Suprapubic skin (tissue), 4 donors: ENCODE measurements at regions not wholly inside any gene's neighbourhood (a gene's known extent, or its start where the extent isn't known, plus 50 kb on each side); places are given as distances from the start of the nearest gene placed in this dataset.

ENCODE experiments used
- CTCF ChIP-seq, 2 donors: fragments of 200-600 bp in 1 of 2; fragments of 450-650 bp in 1 of 2; sonication (generic) in 1 of 2; IDR thresholded peaks; one replicate each; pipeline ENCODE4 v1.5.1; 2016 to 2019; ENCODE audit warnings: antibody characterized with exemption in 2 of 2, mild to moderate bottlenecking in 1 of 2, moderate library complexity in 1 of 2
- EP300 ChIP-seq: sonication (generic); formaldehyde crosslinking; IDR thresholded peaks from one replicate; pipeline ENCODE4 v1.6.1; 2017; ENCODE audit warnings: antibody characterized with exemption
- POLR2A ChIP-seq, 2 donors: fragments of 450-650 bp; IDR thresholded peaks; one replicate each; pipeline ENCODE4 v1.6.1; 2017; ENCODE audit warnings: antibody characterized with exemption in 2 of 2, mild to moderate bottlenecking in 2 of 2, moderate library complexity in 2 of 2
- POLR2AphosphoS5 ChIP-seq, 3 donors: sonication (generic); formaldehyde crosslinking; IDR thresholded peaks; one replicate each; pipeline ENCODE4 v1.6.1; 2017; ENCODE audit warnings: antibody characterized with exemption in 3 of 3

DNA sequence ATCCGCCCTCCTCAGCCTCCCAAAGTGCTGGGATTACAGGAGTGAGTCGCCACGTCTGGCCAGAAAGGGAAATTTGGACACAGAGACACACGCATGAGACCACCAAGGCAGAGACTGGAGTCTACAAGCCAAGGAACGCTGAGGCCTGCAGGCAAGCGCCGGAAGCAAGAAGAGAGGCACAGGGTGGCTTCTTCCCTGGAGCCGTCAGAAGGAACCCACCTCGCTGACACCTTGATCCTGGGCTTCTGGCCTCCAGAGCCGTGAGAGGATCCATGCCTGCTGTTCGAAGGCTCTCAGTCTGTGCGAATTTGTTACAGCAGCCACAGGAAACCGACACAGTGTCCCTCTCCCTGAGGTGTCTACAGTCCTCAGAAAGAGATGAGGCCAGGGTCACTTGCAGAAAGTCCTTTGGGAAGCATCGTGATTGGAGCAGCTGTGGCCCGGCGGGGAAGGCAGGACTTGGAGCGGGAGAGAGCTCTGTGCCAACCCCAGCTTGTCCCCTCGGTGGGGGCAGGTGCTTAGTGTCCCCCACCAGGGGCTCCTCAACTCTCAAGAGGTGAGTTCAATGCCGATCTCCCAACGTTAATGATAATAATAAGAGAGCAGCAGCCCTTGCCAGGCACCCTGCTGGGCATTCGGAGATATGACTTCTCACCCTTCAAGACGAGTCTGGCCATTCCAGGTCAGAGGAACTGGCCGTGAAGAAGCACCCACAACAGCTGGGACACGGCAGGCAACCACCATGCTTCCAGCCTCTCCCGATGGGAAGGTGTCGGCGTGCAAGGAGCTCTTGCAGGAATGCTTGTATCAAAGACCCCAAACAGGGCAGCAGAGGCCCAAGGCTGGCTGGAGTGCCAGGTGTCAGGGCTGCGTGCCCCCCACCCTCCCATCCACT, 68.4 kb upstream of the TNRC6C start:
- TF ChIP-seq POLR2AphosphoS5 (IDR thresholded peaks at IDR 0.05) (no peak), CTCF (IDR thresholded peaks at IDR 0.05) (no peak), POLR2A (IDR thresholded peaks at IDR 0.05) (no peak), EP300 (no peak)
